LNCaP clone FGC (cell line): ENCODE measurements at regions not wholly inside any gene's neighbourhood (a gene's known extent, or its start where the extent isn't known, plus 50 kb on each side); places are given as distances from the start of the nearest gene placed in this dataset.
"Not testable (repeated sequence)": the region's sequence is repeated elsewhere in the genome, so short reads cannot be mapped to it uniquely, and the experiment has no call there.

Experiments
- DNase-seq: peaks from one replicate; pipeline ENCODE4 v3.0.0-alpha.2; 2011; ENCODE audit warnings: low read depth
- H3K4me3 ChIP-seq: 2 replicates; pipeline ENCODE4 v1.5.1; 2011; ENCODE audit warnings: mild to moderate bottlenecking, low read depth, low read length, control low read depth
- TF ChIP-seq, protein P1 (sequence below): IDR thresholded peaks from 2 replicates; pipeline ENCODE4 v1.5.1; 2012; ENCODE audit warnings: mild to moderate bottlenecking; ENCODE audit not compliant: control insufficient read depth, insufficient read depth; ENCODE audit errors: extremely low read depth

DNA sequence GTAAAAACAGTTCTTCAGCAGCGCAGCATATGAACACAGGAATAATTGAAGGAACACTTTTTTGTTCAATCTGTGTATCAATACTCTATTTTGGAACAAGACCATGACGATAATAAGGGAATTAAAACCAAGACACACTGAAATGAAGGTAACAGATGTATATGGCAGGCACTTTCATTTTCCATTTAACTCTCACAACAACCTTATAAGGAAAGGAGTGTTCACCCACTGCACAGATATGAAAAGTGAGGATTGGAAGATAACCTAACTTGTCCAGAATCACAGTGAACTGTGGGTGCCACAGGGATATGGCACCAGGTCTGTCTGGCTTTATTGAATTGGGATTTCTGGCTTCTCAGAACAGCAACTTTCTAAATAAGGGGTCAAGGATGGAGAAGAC is 153.3 kb downstream of the MID1IP1 start:
- TF ChIP-seq, protein P1, sequence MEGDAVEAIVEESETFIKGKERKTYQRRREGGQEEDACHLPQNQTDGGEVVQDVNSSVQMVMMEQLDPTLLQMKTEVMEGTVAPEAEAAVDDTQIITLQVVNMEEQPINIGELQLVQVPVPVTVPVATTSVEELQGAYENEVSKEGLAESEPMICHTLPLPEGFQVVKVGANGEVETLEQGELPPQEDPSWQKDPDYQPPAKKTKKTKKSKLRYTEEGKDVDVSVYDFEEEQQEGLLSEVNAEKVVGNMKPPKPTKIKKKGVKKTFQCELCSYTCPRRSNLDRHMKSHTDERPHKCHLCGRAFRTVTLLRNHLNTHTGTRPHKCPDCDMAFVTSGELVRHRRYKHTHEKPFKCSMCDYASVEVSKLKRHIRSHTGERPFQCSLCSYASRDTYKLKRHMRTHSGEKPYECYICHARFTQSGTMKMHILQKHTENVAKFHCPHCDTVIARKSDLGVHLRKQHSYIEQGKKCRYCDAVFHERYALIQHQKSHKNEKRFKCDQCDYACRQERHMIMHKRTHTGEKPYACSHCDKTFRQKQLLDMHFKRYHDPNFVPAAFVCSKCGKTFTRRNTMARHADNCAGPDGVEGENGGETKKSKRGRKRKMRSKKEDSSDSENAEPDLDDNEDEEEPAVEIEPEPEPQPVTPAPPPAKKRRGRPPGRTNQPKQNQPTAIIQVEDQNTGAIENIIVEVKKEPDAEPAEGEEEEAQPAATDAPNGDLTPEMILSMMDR, result no peak
- H3K4me3 ChIP-seq, result no peak overlapping the region
- no peak for DNase-seq

DNA sequence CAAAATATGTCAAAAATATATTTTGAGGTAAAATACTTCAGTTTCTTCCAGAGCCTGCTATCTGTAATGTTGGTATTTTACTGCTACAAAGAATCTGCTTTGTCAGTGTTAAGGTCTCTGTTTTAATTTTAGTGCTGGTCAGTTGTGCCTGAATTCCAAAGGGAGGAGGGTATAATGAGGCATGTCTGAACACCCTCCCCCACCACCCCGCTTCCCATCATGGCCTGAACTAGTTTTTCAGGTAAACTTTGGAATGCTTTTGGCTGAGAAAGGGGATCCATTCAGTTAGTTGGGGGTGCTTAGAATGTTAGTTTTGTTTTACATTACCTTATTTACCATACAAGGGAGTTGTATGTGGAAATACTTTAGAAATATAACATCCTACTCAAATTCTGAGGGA is 158.5 kb downstream of the MID1IP1 start:
- DNase-seq, result no peak
- H3K4me3 ChIP-seq, result no peak overlapping the region
- TF ChIP-seq, protein P1, result no peak

DNA sequence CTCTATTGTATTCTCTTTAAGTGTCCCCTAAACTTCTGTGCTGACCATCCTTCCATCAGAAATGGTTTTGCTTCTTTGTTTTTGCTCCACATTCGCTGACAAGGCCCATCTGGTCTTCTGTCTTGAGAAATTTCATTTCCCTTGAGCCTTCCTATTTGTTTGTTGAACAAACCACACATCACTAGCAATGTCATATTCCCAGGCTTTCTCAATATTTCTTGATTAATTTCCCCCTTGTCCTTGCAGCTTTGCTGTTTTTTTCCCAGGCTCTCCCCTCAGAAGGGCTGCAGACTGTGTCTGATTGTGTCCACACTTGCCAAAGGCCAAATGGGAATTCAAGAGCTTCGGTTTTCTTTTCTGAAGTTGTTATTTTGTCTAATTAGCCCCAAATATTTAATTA is 158.9 kb downstream of the MID1IP1 start:
- DNase-seq, result no peak
- TF ChIP-seq, protein P1, result no peak
- H3K4me3 ChIP-seq, result no peak overlapping the region

DNA sequence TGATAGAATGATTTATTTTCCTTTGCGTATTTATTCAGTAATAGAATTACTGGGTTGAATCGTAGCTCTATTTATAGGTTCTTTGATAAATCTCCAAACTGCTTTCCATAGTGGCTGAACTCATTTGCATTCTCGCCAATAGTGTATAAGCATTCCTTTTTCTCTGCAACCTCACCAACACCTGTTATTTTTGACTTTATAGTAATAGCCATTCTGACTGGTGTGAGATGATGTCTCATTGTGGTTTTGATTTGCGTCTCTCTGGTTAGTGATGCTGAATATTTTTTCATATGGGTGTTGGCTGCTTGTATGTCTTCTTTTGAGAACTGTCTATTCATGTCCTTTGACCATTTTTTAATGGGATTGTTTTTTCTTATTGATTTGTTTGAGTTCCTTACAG is 160.7 kb downstream of the MID1IP1 start:
- TF ChIP-seq, protein P1, result no peak

DNA sequence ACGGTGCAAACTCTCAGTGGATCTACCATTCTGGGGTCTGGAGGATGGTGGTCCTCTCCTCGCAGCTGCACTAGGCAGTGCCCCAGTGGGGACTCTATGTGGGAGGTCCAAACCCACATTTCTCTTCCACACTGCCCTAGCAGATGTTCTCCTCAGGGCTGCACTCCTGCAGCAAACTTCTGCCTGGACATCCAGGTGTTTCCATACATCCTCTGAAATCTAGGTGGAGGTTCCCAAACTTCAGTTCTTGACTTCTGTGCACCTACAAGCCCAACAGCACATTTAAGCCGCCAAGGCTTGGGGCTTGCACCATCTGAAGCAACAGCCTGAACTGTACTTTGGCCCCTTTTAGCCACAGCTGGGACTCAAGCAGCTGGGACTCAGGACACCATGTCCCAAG is 162.0 kb downstream of the MID1IP1 start:
- DNase-seq, H3K4me3 ChIP-seq: not testable (repeated sequence)

More for the DNA sequence above, 160.7 kb downstream of the MID1IP1 start:
- no peak overlapping the region for H3K4me3 ChIP-seq
- no peak for DNase-seq

DNA sequence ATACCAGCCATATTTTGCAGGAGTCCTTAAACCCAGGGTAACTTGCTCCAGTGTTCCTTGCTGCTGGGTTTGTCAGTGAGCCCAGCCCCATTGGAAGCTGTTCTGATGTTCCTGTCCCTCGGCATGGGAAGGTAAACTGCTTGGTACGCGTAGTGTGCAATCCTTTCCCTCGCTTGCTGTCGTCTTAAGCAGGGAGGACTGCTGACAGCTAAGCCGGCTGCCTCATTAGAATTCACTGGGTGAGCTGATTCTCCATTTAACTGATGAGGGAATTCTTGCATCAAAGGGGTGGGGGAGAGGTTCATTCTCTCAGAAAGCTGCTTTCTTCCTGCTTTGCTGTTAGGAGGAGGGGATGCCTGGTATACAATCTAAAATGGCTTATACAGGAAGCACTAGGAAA is 164.6 kb downstream of the MID1IP1 start:
- no peak overlapping the region for H3K4me3 ChIP-seq
- no peak for DNase-seq
- TF ChIP-seq, protein P1, result no peak

DNA sequence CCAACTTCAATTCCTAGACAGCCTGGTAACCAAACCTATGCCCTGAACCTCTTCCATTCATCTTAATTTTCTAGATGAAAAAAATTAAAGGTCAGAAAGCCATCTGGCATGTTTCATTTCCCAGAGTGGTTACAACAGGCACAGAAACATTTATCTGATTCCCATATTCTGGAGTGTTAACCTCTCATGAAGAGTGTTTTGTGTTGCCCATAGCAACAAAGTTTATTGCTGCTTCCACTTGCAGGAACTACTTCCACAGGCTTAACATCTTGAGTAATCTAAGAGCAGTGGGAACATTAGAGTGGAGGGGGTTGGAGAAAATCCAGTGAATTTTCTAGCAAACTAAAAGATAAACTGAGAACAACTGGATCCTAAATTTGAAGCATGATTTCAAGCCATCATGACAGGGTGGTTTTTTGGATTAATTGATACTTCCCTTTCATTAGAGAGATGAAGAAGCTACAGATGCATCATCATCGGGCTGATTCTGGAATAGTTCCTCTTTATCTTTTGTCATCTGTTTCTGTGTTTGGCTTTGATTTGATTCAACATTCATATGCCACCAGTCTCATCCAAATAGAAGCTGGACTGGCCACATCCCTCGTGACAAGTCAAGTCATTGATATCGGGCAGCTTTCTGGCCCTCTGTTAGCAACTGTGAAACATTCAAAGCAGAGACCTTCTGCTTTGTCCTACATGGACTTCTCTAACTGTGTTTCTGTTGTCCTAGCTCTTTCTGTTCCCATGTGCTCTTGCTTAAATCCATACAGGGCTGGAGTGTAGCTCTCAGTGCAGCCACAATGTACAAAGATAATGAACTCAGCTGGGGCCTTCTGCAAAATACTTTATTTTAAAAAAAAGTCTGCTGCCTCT is 167.3 kb downstream of the MID1IP1 start:
- DNase-seq, result no peak
- no peak overlapping the region for H3K4me3 ChIP-seq
- TF ChIP-seq, protein P1, result no peak
